NCI-H82 treated with DMSO at 0.1 percent for 48 hours (cell line): ENCODE measurements at regions not wholly inside any gene's neighbourhood (a gene's known extent, or its start where the extent isn't known, plus 50 kb on each side); places are given as distances from the start of the nearest gene placed in this dataset.
"Not testable (repeated sequence)": the region's sequence is repeated elsewhere in the genome, so short reads cannot be mapped to it uniquely, and the experiment has no call there.

ENCODE experiments used
- DNase-seq: peaks from one replicate; lab custom pipeline; 2025; ENCODE audit not compliant: unreplicated experiment; lab: John Stamatoyannopoulos, UW

DNA sequence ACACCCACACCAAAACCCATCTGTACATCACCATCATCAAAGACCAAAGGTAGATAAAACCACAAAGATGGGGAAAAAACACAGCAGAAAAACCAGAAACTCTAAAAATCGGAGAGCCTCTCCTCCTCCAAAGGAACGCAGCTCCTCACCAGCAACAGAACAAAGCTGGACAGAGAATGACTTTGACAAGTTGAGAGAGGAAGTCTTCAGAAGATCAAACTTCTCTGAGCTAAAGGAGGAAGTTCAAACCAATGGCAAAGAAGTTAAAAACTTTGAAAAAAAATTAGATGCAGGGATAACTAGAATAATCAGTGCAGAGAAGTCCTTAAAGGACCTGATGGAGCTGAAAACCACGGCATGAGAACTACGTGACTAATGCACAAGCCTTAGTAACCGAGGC lies 247.5 kb upstream of the ERBB4 start:
- DNase-seq, result not testable (repeated sequence)

DNA sequence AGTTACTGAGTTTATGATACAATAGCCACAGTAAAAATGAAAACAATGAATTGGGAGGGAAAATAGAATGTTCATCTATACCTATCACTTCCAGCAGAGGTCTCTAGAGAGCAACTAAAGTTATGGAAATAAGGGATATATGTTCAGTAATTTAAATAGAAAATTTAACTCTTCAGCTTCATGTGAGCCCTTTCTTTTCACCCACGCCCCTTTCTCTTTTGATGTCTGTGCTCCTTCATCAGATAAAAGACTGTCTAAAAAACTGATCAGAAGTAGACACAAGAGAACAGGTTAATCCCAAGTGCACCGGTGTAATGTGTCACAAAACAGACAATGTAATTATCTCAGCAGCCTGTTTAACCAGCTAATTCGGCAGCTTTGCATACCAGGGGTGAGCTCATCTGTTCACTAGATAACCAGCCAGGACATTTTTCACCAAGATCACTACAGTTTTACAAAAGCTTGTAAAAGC lies 238.5 kb upstream of the ERBB4 start:
- DNase-seq, result peak; percentile 57

DNA sequence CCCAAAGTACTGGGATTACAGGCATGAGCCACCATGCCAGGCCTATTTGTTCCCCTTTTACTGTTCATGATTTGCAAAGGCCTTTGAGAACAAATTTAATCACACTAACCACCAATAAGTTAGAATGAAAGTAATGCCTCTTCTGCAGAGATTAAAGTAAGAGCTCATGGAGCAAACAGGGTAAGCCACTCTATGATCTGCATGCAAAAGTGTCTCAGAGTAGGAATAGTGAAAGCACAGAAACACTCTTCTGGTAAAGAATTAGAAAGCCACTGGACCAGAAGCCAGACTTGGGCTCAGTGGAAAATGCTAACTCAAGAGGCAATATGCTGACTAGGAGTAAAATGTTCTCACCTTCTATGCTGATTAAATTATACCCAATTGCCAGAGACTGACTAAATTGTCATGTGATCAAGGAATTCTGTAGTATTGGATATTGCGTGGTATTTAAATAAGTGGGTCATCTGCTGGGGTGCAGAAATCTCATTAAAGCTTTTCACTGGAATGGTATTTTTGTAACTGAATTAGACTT lies 235.3 kb upstream of the ERBB4 start:
- DNase-seq, result no peak

DNA sequence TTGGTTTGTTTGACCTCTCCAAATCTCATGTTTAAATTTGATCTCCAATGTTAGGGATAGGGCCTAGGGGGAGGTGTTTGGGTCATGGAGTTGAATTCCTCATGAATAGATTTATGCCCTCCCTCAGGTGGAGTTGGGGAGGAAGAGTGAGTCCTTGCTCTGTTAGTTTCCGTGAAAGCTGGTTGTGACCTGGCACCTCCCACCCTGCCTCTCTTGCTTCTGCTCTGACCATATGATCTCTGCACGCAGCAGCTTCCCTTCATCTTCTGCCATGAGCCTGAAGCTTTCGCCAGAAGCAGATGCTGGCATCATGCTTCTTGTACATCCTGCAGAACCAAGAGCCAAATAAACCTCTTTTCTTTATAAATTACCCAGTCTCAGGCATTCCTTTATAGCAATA lies 231.6 kb upstream of the ERBB4 start:
- no peak for DNase-seq

DNA sequence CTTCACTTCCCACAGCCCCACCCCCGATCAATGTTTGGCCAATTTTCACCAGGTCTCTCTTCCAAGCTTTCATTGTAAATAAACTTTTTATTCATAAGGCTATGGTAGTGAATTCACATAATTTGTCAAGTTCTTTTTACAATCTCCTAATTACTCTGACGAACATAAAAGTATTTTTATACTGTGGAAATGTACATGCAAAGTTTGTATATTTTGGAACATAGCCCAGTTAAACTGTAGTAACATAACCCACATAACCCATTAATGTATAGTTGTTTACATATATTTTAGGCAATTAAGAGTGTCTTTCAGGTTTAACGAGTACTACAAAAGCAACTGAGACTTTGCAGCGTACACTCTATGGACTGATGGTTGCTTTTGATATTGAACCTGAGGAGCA lies 228.3 kb upstream of the ERBB4 start:
- DNase-seq, result no peak

DNA sequence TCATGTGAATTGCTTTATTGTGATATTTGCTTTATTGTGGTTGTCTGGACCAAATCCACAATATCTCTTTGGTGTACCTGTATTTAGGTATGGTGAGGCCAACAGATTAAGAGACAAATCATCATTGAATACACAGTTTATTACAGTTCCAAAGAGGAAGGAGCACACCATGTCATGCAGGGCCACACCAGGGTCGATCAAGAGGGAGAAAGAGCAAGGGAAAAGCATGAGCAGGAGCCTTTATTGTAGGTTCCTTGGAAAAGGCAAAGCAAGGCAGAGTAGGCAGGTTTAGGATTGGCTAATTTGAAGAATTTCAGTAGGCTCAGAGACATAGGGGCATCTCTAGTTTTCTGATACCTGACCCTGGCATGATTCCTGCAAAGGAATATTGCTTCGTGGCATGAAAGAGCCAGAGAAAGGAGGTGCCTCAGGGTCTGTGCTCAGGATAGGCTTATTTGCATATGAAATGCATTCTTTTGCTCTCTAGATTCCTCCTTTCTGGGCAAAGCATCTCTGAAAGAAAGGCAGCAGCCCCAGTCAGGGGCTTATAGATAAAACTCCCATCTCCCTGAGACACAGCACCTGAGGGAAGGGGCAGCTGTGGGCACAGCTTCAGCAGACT lies 214.2 kb upstream of the ERBB4 start:
- DNase-seq, result no peak

DNA sequence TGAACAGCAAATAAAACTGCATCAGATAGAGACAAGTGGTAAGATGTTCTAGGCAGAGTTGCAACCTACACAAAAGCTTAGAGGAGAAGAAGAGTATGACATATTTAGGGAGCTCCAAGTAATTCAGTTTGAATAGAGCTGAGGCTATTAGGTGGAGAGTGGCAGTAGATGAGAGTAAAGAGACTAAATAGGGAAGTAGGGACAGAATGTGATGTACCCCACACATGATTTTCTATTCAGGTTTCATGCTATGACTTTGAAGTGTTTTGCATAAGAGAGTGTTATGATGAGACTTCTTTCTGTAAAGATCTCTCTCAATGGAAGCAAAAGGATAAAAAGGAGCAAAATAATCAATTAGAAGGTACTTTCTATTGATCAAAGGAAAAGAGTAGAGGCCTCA lies 206.8 kb upstream of the ERBB4 start:
- no peak for DNase-seq

DNA sequence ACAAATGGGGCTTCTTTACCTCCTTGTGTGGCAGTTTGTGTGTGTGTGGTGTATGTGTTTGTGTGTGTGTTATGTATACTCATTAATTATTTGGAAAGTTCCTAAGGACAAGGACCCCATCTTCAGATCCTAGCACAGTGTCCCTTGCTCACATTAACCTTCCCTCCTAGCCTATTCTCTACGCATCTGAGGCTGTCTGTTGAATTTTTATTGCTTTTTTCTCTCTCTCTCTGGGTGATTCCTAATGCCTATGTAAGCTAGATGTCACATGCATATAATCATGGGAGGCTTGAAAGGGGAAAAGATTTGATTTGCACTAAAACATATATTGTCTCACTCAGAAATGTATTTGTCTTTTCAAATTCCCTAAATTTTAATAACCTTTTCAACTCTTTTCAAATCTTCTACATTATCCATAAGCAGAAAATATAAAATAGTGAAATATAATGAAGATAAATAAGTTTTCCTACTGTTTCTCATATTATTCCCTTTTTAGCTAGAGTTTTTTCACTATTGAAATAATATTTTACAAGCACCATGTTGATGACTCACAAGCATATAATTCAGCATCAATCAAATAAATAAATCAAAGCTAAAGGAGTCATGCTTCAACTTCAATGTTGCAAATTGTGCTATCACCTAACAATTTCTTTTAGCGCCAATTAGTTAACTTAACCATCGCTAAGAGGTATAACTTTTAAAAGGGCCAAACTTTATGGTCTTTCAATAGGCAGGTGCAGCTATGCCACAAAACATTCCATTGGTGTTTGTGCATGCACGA lies 199.0 kb upstream of the ERBB4 start:
- DNase-seq, result no peak

DNA sequence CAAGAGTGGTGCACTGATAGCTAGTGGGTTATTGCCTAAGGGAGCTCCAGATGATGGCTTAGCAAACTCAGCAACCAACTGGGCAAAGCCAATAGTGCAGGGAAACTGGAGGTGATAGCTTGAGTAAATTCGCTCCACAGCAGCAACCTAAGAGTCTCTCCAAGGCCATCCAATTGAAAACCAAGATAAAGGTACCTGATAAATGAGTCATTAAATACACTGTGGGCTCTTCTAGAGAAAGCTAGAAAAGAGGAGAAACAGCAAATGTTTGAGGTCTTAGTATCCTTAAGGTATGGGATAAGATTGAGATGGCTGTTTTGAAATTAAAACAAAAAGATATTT lies 197.8 kb upstream of the ERBB4 start:
- DNase-seq, result no peak

DNA sequence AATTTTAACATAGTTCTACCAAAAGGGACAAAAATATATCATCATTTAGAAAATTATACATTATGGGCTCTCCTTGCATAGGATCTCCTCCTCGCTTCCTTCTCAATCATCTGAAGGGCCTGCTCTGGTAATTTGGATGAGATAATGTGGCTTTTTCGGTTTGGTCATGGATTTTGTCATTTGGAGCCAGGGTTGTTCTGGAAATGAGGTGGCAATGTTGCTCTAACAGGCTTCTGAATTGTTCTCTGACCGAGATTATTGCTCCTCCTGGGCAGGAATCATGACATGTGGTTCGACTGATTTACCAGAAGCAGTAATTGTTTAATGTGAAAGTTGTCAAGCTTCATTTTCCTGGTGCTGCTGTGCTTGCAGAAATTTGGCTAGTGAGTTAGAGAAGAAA lies 194.7 kb upstream of the ERBB4 start:
- DNase-seq, result no peak

DNA sequence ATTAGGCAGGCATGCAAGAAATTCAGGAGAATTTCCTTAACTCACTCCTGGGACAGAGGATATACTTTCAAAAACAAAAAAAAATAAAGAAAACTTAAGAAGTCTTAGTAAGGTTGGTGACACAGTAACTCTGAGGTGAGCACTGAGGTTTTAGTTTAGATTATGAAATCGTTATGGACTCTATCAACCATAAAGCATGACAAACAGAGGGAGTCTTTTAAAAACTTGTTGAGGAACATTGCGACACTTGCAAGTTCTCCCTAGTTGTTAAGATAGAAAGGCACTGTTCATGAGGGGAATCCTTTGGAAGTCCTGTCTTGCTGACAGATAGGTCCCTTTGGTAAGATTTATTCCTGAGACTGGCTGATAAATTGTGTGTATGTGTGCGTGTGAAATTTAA lies 194.3 kb upstream of the ERBB4 start:
- no peak for DNase-seq

DNA sequence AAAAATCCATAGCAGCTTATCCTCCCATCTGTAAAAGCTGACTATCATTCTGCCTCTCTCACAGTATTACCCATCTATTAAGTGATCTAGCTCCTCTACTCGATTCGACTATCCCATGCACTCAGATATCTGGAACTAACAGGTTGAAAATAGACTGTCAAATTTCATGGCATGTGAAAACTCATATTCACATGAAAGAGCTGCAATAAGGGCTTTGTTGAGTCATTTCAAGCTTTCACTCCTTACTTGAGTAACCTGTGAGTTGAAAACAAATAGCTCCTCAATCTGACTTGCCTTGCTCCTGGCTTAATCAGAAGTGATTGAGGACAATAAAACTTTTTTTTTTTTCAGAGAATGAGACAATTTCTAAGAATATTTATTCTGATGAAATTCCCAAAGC lies 192.4 kb upstream of the ERBB4 start:
- no peak for DNase-seq

DNA sequence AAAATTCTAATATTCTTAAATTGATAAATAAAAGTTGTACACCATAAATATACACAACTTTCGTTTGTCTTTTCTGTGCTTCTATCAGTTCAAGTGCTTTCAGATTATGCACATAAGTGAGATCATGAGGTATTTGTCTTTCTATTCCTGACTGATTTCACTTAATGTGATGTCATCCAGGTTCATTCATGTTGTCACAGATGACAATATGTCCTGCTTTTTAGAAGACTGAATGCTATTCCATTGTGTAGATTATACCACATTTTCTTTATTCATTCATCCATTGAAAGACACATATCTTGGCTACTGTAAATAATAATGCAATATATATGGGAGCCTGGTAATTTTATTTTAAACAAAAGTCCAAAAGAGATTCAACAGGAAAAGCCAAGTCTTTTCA lies 190.1 kb upstream of the ERBB4 start:
- no peak for DNase-seq

DNA sequence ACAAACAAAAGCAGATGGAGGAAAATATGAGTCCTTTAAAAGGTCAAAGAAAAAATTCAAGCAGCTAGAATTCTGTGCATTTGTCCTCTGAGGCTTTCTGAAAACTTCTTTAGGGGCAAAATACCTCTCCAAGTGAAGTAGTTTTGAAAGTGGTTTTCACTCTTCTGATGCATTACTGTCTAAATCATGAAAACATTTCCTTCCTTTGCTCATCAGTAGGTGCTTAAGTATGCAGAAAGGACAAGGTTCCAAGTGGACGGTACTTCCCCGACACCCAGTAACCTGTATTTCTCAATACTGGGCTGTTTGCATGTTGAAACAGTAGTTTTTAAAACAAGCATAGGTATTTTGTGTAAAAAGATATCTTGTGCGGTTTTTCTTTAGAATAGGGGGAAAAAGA lies 189.1 kb upstream of the ERBB4 start:
- no peak for DNase-seq

DNA sequence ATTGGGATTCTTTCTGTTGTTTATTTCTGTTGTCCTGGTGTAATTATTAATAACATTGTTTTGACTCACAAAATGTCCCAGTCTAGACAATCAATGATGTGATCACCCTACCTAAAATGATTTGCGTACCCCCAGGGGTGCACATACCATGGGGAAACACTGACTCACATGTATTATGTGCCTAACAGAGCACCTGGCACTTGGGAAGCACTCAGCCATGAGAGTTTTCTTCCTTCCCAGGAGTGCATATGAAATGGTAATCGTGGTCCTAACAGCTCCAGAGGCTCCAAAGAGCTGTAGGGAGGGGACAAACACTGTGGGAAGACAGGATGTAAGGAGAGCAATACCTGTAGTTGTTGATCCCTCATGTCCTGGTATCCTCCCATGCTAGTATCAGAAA lies 187.8 kb upstream of the ERBB4 start:
- DNase-seq, result no peak

DNA sequence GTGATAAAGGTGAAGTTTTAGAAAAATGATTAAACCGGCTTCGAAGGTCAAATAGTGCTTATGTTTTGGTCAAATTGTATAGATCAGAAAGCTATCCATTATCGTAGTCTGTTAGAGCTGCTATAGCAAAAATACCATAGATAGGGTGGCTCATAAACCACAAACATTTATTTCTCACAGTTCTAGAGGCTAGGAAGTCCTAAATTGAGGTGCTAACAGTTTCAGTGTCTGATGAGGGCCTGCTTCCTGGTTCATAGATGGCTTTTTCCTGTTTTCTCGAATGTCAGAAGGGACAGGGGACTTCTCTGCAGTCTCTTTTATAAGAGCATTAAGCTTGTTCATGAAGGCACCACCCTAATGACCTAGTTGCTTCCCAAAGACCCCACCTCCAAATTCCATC lies 186.6 kb upstream of the ERBB4 start:
- DNase-seq, result no peak

DNA sequence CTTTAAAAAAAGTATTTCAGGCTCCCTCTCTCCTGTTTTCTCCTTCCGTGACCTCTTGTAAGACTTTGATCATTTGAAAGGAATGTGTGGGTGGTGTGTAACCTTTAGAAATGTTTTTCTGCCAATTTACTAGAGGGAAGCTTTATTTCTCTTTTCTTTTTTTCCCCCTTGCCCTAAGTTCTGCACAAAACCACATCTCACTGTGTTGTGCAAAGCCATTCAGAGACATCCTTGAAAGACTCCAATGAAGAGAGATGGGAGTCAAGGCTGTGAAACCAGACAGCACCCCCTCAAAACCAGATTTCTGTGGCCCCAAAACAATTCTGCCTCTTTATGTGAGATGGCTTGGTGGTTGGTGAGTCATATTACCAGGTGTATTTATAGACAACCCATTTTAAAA lies 184.6 kb upstream of the ERBB4 start:
- no peak for DNase-seq

DNA sequence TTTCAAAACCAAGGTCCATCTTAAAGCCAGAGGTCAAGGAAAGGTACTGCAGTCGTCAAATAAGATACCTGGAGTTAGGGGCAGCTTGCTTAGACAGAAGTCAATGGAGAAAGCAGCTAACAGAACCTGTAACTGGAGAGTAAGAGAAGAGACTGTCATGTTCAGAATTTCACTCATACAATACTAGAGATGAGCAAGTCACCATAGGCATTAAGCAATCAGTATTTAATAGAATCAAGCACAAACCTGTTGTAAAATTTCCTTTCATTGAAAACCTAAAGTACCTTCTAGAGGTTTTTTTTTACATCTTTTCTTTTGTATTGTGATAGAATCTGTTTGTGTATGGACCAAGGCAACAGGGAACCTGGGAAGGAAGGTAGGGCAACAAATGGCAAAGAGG lies 183.4 kb upstream of the ERBB4 start:
- DNase-seq, result no peak

DNA sequence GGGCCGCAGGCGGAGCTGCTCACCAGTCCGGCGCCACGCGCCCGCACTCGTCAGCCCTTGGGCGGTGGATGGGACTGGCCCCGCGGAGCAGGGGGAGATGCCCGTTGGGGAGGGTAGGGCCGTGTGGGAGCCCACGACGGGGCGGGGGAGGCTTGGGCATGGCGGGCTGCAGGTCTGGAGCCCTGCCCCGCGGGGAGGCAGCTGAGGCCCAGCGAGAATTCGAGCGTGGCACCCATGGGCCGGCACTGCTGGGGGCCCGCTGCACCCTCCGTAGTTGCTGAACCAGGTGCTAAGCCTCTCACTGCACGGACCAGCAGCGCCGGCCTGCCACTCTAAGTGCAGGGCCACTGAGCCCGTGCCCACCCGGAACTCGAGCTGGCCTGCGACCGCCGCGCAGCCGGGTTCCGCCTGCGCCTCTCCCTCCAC lies 182.4 kb upstream of the ERBB4 start:
- DNase-seq, result no peak

DNA sequence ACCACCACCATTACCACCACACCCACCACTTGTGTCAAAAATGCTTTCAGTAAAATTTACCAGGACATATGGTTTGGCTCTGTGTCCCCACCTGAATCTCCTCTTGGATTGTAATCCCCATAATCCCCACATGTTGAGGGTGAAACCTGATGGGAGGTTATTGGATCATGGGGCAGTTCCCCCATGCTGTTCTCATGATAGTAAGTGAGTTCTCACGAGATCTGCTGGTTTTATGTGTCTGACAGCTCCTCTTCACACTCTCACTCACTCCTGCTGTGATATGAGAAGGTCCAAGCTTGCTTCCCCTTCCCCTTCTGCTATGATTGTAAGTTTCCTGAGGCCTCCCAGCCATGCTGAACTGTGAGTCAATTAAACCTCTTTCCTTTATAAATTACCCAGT lies 176.8 kb upstream of the ERBB4 start:
- peak; percentile 96 for DNase-seq

DNA sequence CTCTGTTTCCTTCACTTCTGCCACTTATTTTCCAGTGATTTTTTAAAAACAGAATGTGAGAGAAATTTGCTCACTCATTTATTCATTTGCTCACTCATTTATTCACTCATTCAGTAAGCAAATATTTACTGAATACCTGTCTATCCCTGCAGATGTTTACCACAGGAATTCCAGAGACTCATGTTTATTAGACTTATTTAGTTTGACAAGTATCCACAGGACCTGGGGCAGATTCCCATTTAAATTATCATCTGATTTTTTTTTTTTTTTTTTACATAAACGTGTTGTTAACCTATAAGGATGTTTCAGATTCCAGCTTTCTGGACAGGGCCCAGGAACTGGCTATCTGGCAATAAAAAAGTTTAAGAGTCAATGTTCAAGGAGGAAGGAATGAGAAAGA lies 175.1 kb upstream of the ERBB4 start:
- no peak for DNase-seq

DNA sequence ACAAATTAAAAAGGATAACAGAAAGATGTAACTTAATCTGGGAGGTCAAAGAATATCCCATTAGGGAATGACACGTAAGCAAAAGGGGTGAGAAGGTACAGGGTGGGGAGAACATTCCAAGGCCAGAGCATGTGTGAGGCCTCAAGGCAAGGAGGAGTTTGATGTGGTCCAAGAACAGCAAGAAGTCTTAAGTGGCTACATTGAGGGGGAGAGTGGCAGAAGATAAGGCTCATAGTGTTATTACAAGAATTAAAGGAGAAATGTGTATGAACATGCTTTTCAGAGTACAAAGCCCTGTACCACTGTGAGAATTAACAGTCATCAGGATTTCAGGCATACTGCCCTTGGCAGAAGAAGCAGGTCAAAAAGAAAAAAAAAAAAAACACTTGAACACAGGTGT lies 174.4 kb upstream of the ERBB4 start:
- no peak for DNase-seq

DNA sequence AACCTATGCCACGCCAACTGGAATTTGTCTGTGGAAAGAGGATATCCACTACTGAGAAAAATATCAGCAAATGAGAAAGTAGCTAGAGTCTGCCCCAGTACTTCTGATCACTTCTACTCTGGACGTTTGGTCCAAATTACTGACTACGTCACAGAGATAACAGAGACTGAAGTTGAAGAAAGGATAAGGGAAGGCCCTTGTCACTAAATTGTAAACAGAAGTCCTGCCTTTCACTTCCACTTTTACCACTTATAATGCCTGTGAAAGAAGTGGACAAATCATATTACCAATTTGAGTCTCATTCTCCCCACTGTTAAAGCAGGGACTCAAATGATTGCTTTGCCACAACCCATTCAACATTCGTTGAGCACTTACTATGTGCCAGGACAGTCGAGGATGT lies 173.9 kb upstream of the ERBB4 start:
- no peak for DNase-seq
